ENCODE measurements at regions not wholly inside any gene's neighbourhood (a gene's known extent, or its start where the extent isn't known, plus 50 kb on each side); places are given as distances from the start of the nearest gene placed in this dataset.

GRCh38 chr10:131842351-131843088 lies 58.3 kb upstream of the PPP2R2D start:
- no peak for TF ChIP-seq CTCF (IDR thresholded peaks at IDR 0.05; ENCODE audit: insufficient read depth, low read depth, low read length)
- DNase-seq (ENCODE audit: low read depth): no peak
- no peak overlapping the region for H3K4me3 ChIP-seq (ENCODE audit: low read depth, low read length)

DNA sequence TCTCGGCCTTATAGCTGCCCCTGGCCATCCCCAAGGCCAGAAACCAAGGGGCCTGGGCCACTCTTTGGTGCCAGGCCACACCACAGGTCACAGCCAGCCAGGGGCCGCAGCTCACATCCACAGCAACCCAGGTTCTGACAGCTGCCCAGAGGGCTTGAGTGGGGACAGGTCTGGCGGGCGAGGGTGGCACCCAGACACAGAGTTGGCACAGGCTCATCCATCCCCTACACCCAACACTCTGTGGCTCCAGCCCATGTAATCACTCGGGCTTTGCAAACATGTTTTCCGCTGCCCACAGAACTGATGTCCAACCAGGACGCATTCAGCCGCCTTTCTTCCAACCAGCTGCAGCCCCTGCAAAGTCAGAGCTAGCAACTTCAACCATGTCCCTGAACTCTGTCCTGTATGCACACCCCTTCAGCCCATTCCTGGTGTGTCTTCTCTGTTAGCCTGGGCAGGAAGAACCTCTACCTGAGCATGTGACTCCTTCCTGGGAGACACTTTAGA lies 57.7 kb upstream of the PPP2R2D start:
- DNase-seq (ENCODE audit: low read depth): no peak
- H3K4me3 ChIP-seq (ENCODE audit: low read depth, low read length): no peak overlapping the region
- TF ChIP-seq CTCF (IDR thresholded peaks at IDR 0.05; ENCODE audit: insufficient read depth, low read depth, low read length): no peak

DNA sequence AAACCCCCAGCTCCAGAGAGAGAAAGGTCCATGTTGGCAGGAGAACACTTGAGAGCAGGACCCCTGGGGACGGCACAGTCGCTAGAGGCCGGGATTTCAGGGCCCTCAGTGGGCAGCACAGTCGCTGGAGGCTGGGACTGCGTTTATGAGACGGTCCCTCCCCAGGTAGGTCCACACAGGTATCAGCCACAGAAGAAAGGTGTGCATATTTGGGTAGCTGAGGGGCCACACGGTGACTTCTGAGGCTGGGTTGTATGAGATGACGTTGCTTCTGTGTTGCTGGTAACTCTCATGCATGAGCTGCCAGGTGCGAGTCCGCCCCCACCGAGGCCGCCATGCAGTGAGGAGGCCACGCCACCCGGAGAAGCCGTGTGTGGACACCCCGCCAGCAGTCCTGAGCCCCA lies 56.9 kb upstream of the PPP2R2D start:
- DNase-seq (ENCODE audit: low read depth): no peak

GRCh38 chr10:131844529-131845084 lies 56.2 kb upstream of the PPP2R2D start:
- no peak overlapping the region for H3K4me3 ChIP-seq (ENCODE audit: low read depth, low read length)
- no peak for DNase-seq (ENCODE audit: low read depth)
- TF ChIP-seq CTCF (IDR thresholded peaks at IDR 0.05; ENCODE audit: insufficient read depth, low read depth, low read length): no peak

More for the DNA sequence above, 56.9 kb upstream of the PPP2R2D start:
- no peak overlapping the region for H3K4me3 ChIP-seq (ENCODE audit: low read depth, low read length)
- TF ChIP-seq CTCF (IDR thresholded peaks at IDR 0.05; ENCODE audit: insufficient read depth, low read depth, low read length): no peak

GRCh38 chr10:131845505-131846239 lies 55.1 kb upstream of the PPP2R2D start:
- H3K4me3 ChIP-seq (ENCODE audit: low read depth, low read length): no peak overlapping the region
- no peak for DNase-seq (ENCODE audit: low read depth)
- no peak for TF ChIP-seq CTCF (IDR thresholded peaks at IDR 0.05; ENCODE audit: insufficient read depth, low read depth, low read length)

GRCh38 chr10:131846240-131847101 lies 54.3 kb upstream of the PPP2R2D start:
- DNase-seq (ENCODE audit: low read depth): no peak

More at GRCh38 chr10:131846240-131847101, 54.3 kb upstream of the PPP2R2D start:
- H3K4me3 ChIP-seq (ENCODE audit: low read depth, low read length): no peak overlapping the region
- TF ChIP-seq CTCF (IDR thresholded peaks at IDR 0.05; ENCODE audit: insufficient read depth, low read depth, low read length): no peak

Data from fibroblast of villous mesenchyme (primary cell).